DND-41 (cell line): ENCODE measurements at regions not wholly inside any gene's neighbourhood (a gene's known extent, or its start where the extent isn't known, plus 50 kb on each side); places are given as distances from the start of the nearest gene placed in this dataset.

ENCODE experiments used
- ATAC-seq: fragments of 200-7000 bp; cut with Tn5 transposase; 3 replicates; pipeline ENCODE4 v1.9.1; 2021; ENCODE audit warnings: low read depth; ENCODE audit not compliant: insufficient read depth
- DNase-seq: peaks from one replicate; pipeline ENCODE4 v3.0.0-alpha.2; 2020
- H2AFZ ChIP-seq: 2 replicates; pipeline ENCODE4 v1.6.0; 2012; ENCODE audit warnings: low read depth, low read length
- H3K27ac ChIP-seq: 2 replicates; pipeline ENCODE4 v1.5.1; 2012; ENCODE audit warnings: low read length, inconsistent platforms
- H3K27me3 ChIP-seq: fragments of 200-600 bp; sonication (generic); 2 replicates; pipeline ENCODE4 v1.6.0; 2012; ENCODE audit warnings: low read length, mild to moderate bottlenecking, inconsistent platforms; ENCODE audit not compliant: insufficient read depth, poor library complexity
- H3K36me3 ChIP-seq: 2 replicates; pipeline ENCODE4 v1.5.1; 2012; ENCODE audit warnings: low read length, inconsistent platforms; ENCODE audit not compliant: insufficient read depth
- H3K4me1 ChIP-seq: 2 replicates; pipeline ENCODE4 v1.5.1; 2012; ENCODE audit warnings: mild to moderate bottlenecking, low read length; ENCODE audit not compliant: insufficient read depth
- H3K4me2 ChIP-seq: 2 replicates; pipeline ENCODE4 v1.6.0; 2012; ENCODE audit warnings: mild to moderate bottlenecking, moderate library complexity, low read length, inconsistent platforms; ENCODE audit not compliant: insufficient read depth
- H3K4me3 ChIP-seq, 2 experiments: fragments of 200-600 bp in 1 of 2; shearing (Covaris generic) in 1 of 2; 2 replicates each; pipeline ENCODE4 v1.5.1; 2012 to 2016; ENCODE audit warnings: inconsistent platforms in 2 of 2, low read length in 2 of 2, mild to moderate bottlenecking in 2 of 2, low read depth in 1 of 2, moderate library complexity in 1 of 2
- H3K79me2 ChIP-seq: 2 replicates; pipeline ENCODE4 v1.6.0; 2012; ENCODE audit warnings: low read length, inconsistent platforms; ENCODE audit not compliant: insufficient read depth
- H3K9ac ChIP-seq: 2 replicates; pipeline ENCODE4 v1.6.0; 2012; ENCODE audit warnings: low read depth, mild to moderate bottlenecking, inconsistent platforms, low read length, moderate library complexity
- H3K9me3 ChIP-seq: 2 replicates; pipeline ENCODE4 v1.5.1; 2012; ENCODE audit warnings: low read length, moderate library complexity, mild to moderate bottlenecking, inconsistent platforms; ENCODE audit not compliant: insufficient read depth, severe bottlenecking
- H4K20me1 ChIP-seq: 2 replicates; pipeline ENCODE4 v1.6.0; 2012; ENCODE audit warnings: low read length; ENCODE audit not compliant: insufficient read depth
- CTCF ChIP-seq: IDR thresholded peaks from 2 replicates; pipeline ENCODE4 v1.5.1; 2012; ENCODE audit warnings: borderline replicate concordance, low read length, moderate library complexity, mild to moderate bottlenecking; ENCODE audit not compliant: poor library complexity, severe bottlenecking; ENCODE audit errors: extremely low read depth
- EZH2 ChIP-seq: IDR thresholded peaks from 3 replicates; pipeline ENCODE4 v1.6.1; 2012; ENCODE audit warnings: borderline replicate concordance, low read depth, mild to moderate bottlenecking, moderate library complexity, low read length, inconsistent platforms; ENCODE audit not compliant: severe bottlenecking

GRCh38 chr11:109940816-109941215, 152.4 kb upstream of the ZC3H12C start:
- Histone ChIP-seq H3K27ac (no peak overlapping the region), H3K4me2 (no peak overlapping the region)

GRCh38 chr11:109945626-109946321, 147.4 kb upstream of the ZC3H12C start:
- H2AFZ ChIP-seq = no peak overlapping the region
- no peak overlapping the region for H3K4me2 ChIP-seq
- H3K27me3 ChIP-seq = no peaks in the 10 kb centered on the region
- H4K20me1 ChIP-seq = no peaks in the 10 kb centered on the region
- no peaks in the 10 kb centered on the region for H3K4me1 ChIP-seq
- H3K9me3 ChIP-seq = no peaks in the 10 kb centered on the region
- H3K27ac ChIP-seq = no peak overlapping the region
- H3K79me2 ChIP-seq = no peaks in the 10 kb centered on the region
- no peak for DNase-seq
- no peak overlapping the region for H3K4me3 ChIP-seq
- ATAC-seq = peak; percentile 17; the same call in 1 of the 3 replicates
- TF ChIP-seq EZH2 = no peak
- TF ChIP-seq CTCF = no peak
- no peaks in the 10 kb centered on the region for H3K36me3 ChIP-seq
- no peak overlapping the region for H3K9ac ChIP-seq

More at GRCh38 chr11:109940816-109941215, 152.4 kb upstream of the ZC3H12C start:
- no peaks in the 10 kb centered on the region for H3K4me1 ChIP-seq
- no peaks in the 10 kb centered on the region for H3K36me3 ChIP-seq
- ATAC-seq = no peak
- DNase-seq = no peak
- no peak overlapping the region for H3K4me3 ChIP-seq
- H3K79me2 ChIP-seq = no peaks in the 10 kb centered on the region
- no peak overlapping the region for H3K9ac ChIP-seq
- H4K20me1 ChIP-seq = no peaks in the 10 kb centered on the region
- H2AFZ ChIP-seq = no peak overlapping the region
- H3K27me3 ChIP-seq = no peaks in the 10 kb centered on the region
- H3K9me3 ChIP-seq = no peaks in the 10 kb centered on the region
- TF ChIP-seq EZH2 = no peak
- TF ChIP-seq CTCF = no peak

GRCh38 chr11:109946322-109946846, 146.8 kb upstream of the ZC3H12C start:
- DNase-seq (peak; percentile 39), ATAC-seq (peak; percentile 78)
- Histone ChIP-seq H3K9me3 (no peaks in the 10 kb centered on the region), H3K27ac (no peak overlapping the region), H4K20me1 (no peaks in the 10 kb centered on the region), H3K36me3 (no peaks in the 10 kb centered on the region), H3K9ac (no peak overlapping the region), H3K4me3 (no peak overlapping the region), H2AFZ (no peak overlapping the region), H3K4me2 (0 out of 2 replicates have a peak overlapping the region, but pooled peaks have one; percentile 19), H3K4me1 (no peaks in the 10 kb centered on the region), H3K79me2 (no peaks in the 10 kb centered on the region), H3K27me3 (no peaks in the 10 kb centered on the region)
- TF ChIP-seq EZH2 = no peak
- TF ChIP-seq CTCF = peak; percentile 80
